ENCODE measurements at regions not wholly inside any gene's neighbourhood (a gene's known extent, or its start where the extent isn't known, plus 50 kb on each side); places are given as distances from the start of the nearest gene placed in this dataset.

- no peak for ATAC-seq
- no peak overlapping the region for H3K4me3 ChIP-seq
- no peak overlapping the region for H2AFZ ChIP-seq (ENCODE audit: control insufficient read depth, low read depth, low read length)
- ChIA-PET SMC1A (ENCODE audit: uncharacterized antibody, unreplicated experiment) (no interaction called here), CTCF (interaction anchor here (0.7 to 0.8 kb wide), 2 partner anchors 15 to 26 kb away, joined by 3 read pairs; no protein-coding TSS in a partner anchor), POLR2A (no interaction called here), RAD21 (ENCODE audit: unreplicated experiment) (no interaction called here)
- H3K36me3 ChIP-seq (ENCODE audit: control insufficient read depth in 2 of 2, insufficient read depth in 2 of 2, low read length in 1 of 2): no peaks in the 10 kb centered on the region
- in situ Hi-C loops (cut with MboI): no loop called here
- no peaks in the 10 kb centered on the region for H3K79me2 ChIP-seq (ENCODE audit: control insufficient read depth, insufficient read depth, low read length)
- no peak overlapping the region for H3K4me2 ChIP-seq (ENCODE audit: control insufficient read depth, insufficient read depth)
- no peak overlapping the region for H3K27ac ChIP-seq (ENCODE audit: control insufficient read depth, insufficient read depth)
- no peak for DNase-seq (ENCODE audit: low read depth, low spot score)
- H3K9ac ChIP-seq (ENCODE audit: control insufficient read depth, insufficient read depth, low read length): no peak overlapping the region
- no peaks in the 10 kb centered on the region for H3K4me1 ChIP-seq (ENCODE audit: control insufficient read depth, insufficient read depth, low read length)
- no peaks in the 10 kb centered on the region for H3K27me3 ChIP-seq (replicated peaks in 1 of 2; ENCODE audit: control insufficient read depth in 2 of 2, insufficient read depth in 2 of 2, low read length in 1 of 2)
- no peak for TF ChIP-seq MEF2A (IDR thresholded peaks at IDR 0.05; ENCODE audit: insufficient read depth, low read depth, low read length)
- TF ChIP-seq ZBTB40 (IDR thresholded peaks at IDR 0.05; ENCODE audit: borderline replicate concordance): no peak
- TF ChIP-seq RELA (IDR thresholded peaks at IDR 0.05; ENCODE audit: borderline replicate concordance, partially characterized antibody): no peak
- TF ChIP-seq ZBED1 (IDR thresholded peaks at IDR 0.05; ENCODE audit: borderline replicate concordance): no peak
- TF ChIP-seq MTA3 (IDR thresholded peaks at IDR 0.05; ENCODE audit: borderline replicate concordance, low read length): no peak
- no peak for TF ChIP-seq RELB (IDR thresholded peaks at IDR 0.05; ENCODE audit: low read depth)
- TF ChIP-seq NR2F1 (conservative IDR thresholded peaks at IDR 0.05): no peak
- no peak for TF ChIP-seq EP300 (IDR thresholded peaks at IDR 0.05; ENCODE audit: borderline replicate concordance in 1 of 2, control insufficient read depth in 1 of 2, low read depth in 2 of 2, low read length in 2 of 2)
- FAIRE-seq: no peak
- intact Hi-C loops (cut with micrococcal nuclease; ENCODE audit: unreplicated experiment): no loop called here
- H3K9me3 ChIP-seq (replicated peaks; ENCODE audit: control insufficient read depth, insufficient read depth, low read length): no peaks in the 10 kb centered on the region
- no peaks in the 10 kb centered on the region for H4K20me1 ChIP-seq (ENCODE audit: control insufficient read depth, insufficient read depth)
- WGBS (ENCODE audit: insufficient coverage, insufficient replicate concordance, low lambda C conversion rate, missing lambda C conversion rate): 0% methylated on average over 6 of the region's 6 CpGs
- BruUV-seq (replicated peaks): no TSS peak
Observed at GRCh38 chr4:79514621-79515329, 106.7 kb upstream of the GK2 start.
